ENCODE measurements at regions not wholly inside any gene's neighbourhood (a gene's known extent, or its start where the extent isn't known, plus 50 kb on each side); places are given as distances from the start of the nearest gene placed in this dataset.

DNA sequence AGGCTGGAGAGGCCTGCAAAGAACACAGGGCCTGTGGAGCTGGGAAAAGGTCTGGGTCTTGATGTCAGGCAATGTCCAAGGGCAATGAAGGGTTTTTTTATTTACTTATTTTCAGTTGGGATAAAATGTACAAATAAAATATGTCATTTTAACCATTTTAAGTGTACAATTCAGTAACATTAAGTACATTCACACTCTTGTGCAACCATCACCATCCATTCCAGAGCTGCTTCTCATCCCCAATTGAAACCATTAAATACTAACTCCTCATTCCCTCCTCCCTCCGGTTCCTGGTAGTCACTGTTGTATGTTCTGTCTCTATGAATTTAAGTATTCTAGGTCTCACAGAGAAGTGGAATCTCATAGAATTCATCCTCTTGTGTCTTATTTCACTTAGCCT lies 444.7 kb downstream of the HS3ST3B1 start:
- H3K9ac ChIP-seq (ENCODE audit: low read length) = no peak overlapping the region
- H3K4me1 ChIP-seq (ENCODE audit: low read length) = no peaks in the 10 kb centered on the region
- no peaks in the 10 kb centered on the region for H3K79me2 ChIP-seq (ENCODE audit: low read length)
- H3K27me3 ChIP-seq (ENCODE audit: low read length) = no peaks in the 10 kb centered on the region
- H3K4me2 ChIP-seq (ENCODE audit: low read depth, low read length, poor library complexity, severe bottlenecking) = no peak overlapping the region
- no peak overlapping the region for H2AFZ ChIP-seq (ENCODE audit: low read length)
- H3K27ac ChIP-seq (ENCODE audit: low read length) = no peak overlapping the region
- H3K9me3 ChIP-seq (ENCODE audit: low read length) = no peaks in the 10 kb centered on the region
- H3K4me3 ChIP-seq (ENCODE audit: low read length) = no peak overlapping the region
- no peak for DNase-seq
- no peaks in the 10 kb centered on the region for H4K20me1 ChIP-seq (ENCODE audit: insufficient read depth, low read depth, low read length)
- no peaks in the 10 kb centered on the region for H3K36me3 ChIP-seq (ENCODE audit: insufficient read depth, low read length)
- no peaks in the 10 kb centered on the region for H3K9me2 ChIP-seq (replicated peaks; ENCODE audit: insufficient read depth, low read length)

DNA sequence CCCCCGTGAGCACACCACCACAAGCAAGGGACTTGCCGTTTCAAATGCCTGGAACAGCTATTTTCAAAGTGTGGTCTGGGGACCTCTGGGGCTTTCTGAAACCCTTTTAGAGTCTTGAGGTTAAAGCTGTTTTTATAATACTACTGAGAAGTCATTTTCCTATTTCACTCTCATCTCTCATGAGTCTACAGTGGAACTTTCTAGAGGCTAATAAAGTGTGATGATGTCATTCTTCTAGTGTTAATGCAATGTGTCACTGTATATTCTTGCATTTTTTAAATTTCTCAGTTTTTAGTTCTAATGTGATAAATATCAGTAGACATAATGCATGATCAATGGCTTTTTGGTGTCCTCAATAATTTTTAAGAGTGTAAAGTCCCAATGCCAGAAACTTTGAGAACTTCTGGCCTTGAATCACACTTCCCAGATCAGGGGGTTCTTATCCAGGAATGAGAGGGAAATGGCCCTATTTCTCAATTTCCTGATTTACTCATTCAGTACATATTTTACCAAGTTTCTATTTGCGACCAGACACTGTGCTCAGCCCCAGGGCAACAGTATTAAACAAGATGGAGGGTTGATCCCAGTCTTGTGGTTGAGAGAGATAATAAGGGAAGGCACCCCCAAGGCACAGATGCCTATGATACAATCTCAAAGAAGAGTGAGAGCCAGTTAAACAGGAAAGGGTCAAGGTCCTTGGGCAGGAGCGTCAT lies 444.0 kb downstream of the HS3ST3B1 start:
- Histone ChIP-seq H3K4me3 (ENCODE audit: low read length) (no peak overlapping the region), H3K36me3 (ENCODE audit: insufficient read depth, low read length) (no peaks in the 10 kb centered on the region), H3K9ac (ENCODE audit: low read length) (no peak overlapping the region), H3K27ac (ENCODE audit: low read length) (no peak overlapping the region), H3K4me1 (ENCODE audit: low read length) (no peaks in the 10 kb centered on the region), H3K4me2 (ENCODE audit: low read depth, low read length, poor library complexity, severe bottlenecking) (no peak overlapping the region), H3K27me3 (ENCODE audit: low read length) (no peaks in the 10 kb centered on the region), H4K20me1 (ENCODE audit: insufficient read depth, low read depth, low read length) (no peaks in the 10 kb centered on the region), H3K79me2 (ENCODE audit: low read length) (no peaks in the 10 kb centered on the region), H2AFZ (ENCODE audit: low read length) (no peak overlapping the region), H3K9me2 (replicated peaks; ENCODE audit: insufficient read depth, low read length) (no peaks in the 10 kb centered on the region), H3K9me3 (ENCODE audit: low read length) (no peaks in the 10 kb centered on the region)
- DNase-seq = no peak

DNA sequence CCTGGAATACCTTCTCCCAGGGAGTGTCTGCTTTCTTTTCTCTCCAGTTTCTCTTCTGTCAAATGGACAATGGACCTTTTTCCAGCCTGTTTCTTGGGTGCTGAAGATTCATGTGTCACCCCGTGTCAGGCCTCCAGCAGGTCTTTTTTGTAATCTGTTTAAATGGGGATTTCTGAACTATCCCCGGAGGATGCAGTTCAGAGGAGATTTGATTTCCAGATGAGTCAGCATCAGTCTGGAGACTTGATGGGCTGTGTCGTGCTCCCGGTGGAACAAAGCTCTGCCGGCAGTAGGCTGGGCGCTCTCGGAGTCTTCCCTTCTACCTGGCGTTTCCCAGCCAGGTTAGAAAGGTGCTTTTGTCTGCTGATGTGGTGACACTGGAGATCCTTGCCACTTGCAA lies 440.6 kb downstream of the HS3ST3B1 start:
- Histone ChIP-seq H3K27ac (ENCODE audit: low read length) (no peak overlapping the region), H3K79me2 (ENCODE audit: low read length) (no peaks in the 10 kb centered on the region), H4K20me1 (ENCODE audit: insufficient read depth, low read depth, low read length) (no peaks in the 10 kb centered on the region), H3K9ac (ENCODE audit: low read length) (no peak overlapping the region), H3K4me1 (ENCODE audit: low read length) (no peaks in the 10 kb centered on the region), H2AFZ (ENCODE audit: low read length) (no peak overlapping the region), H3K36me3 (ENCODE audit: insufficient read depth, low read length) (no peaks in the 10 kb centered on the region), H3K4me2 (ENCODE audit: low read depth, low read length, poor library complexity, severe bottlenecking) (no peak overlapping the region), H3K27me3 (ENCODE audit: low read length) (no peaks in the 10 kb centered on the region), H3K9me3 (ENCODE audit: low read length) (no peaks in the 10 kb centered on the region), H3K9me2 (replicated peaks; ENCODE audit: insufficient read depth, low read length) (no peaks in the 10 kb centered on the region), H3K4me3 (ENCODE audit: low read length) (no peak overlapping the region)
- DNase-seq = no peak

GRCh38 chr17:14739656-14740431 lies 439.0 kb downstream of the HS3ST3B1 start:
- no peaks in the 10 kb centered on the region for H3K9me3 ChIP-seq (ENCODE audit: low read length)
- H3K4me1 ChIP-seq (ENCODE audit: low read length) = no peaks in the 10 kb centered on the region
- H2AFZ ChIP-seq (ENCODE audit: low read length) = no peak overlapping the region
- no peaks in the 10 kb centered on the region for H3K36me3 ChIP-seq (ENCODE audit: insufficient read depth, low read length)
- H4K20me1 ChIP-seq (ENCODE audit: insufficient read depth, low read depth, low read length) = no peaks in the 10 kb centered on the region
- no peak for DNase-seq
- H3K4me3 ChIP-seq (ENCODE audit: low read length) = no peak overlapping the region
- H3K27me3 ChIP-seq (ENCODE audit: low read length) = no peaks in the 10 kb centered on the region
- H3K9me2 ChIP-seq (replicated peaks; ENCODE audit: insufficient read depth, low read length) = no peaks in the 10 kb centered on the region
- H3K79me2 ChIP-seq (ENCODE audit: low read length) = no peaks in the 10 kb centered on the region
- no peak overlapping the region for H3K9ac ChIP-seq (ENCODE audit: low read length)
- H3K27ac ChIP-seq (ENCODE audit: low read length) = no peak overlapping the region
- no peak overlapping the region for H3K4me2 ChIP-seq (ENCODE audit: low read depth, low read length, poor library complexity, severe bottlenecking)

- no peak overlapping the region for H3K9ac ChIP-seq (ENCODE audit: low read length)
- H3K79me2 ChIP-seq (ENCODE audit: low read length) = no peaks in the 10 kb centered on the region
- no peaks in the 10 kb centered on the region for H4K20me1 ChIP-seq (ENCODE audit: insufficient read depth, low read depth, low read length)
- no peaks in the 10 kb centered on the region for H3K27me3 ChIP-seq (ENCODE audit: low read length)
- no peak for DNase-seq
- no peaks in the 10 kb centered on the region for H3K9me2 ChIP-seq (replicated peaks; ENCODE audit: insufficient read depth, low read length)
- H3K9me3 ChIP-seq (ENCODE audit: low read length) = no peaks in the 10 kb centered on the region
- no peaks in the 10 kb centered on the region for H3K4me1 ChIP-seq (ENCODE audit: low read length)
- no peak overlapping the region for H2AFZ ChIP-seq (ENCODE audit: low read length)
- no peak overlapping the region for H3K4me2 ChIP-seq (ENCODE audit: low read depth, low read length, poor library complexity, severe bottlenecking)
- no peak overlapping the region for H3K27ac ChIP-seq (ENCODE audit: low read length)
- H3K36me3 ChIP-seq (ENCODE audit: insufficient read depth, low read length) = no peaks in the 10 kb centered on the region
- no peak overlapping the region for H3K4me3 ChIP-seq (ENCODE audit: low read length)
These were observed 437.7 kb downstream of the HS3ST3B1 start for GRCh38 chr17:14738652-14738988.

- Histone ChIP-seq H3K27ac (ENCODE audit: low read length) (no peak overlapping the region), H3K36me3 (ENCODE audit: insufficient read depth, low read length) (no peaks in the 10 kb centered on the region), H3K4me1 (ENCODE audit: low read length) (no peaks in the 10 kb centered on the region), H3K9me3 (ENCODE audit: low read length) (no peaks in the 10 kb centered on the region), H2AFZ (ENCODE audit: low read length) (no peak overlapping the region), H3K4me2 (ENCODE audit: low read depth, low read length, poor library complexity, severe bottlenecking) (no peak overlapping the region), H4K20me1 (ENCODE audit: insufficient read depth, low read depth, low read length) (no peaks in the 10 kb centered on the region), H3K27me3 (ENCODE audit: low read length) (no peaks in the 10 kb centered on the region), H3K79me2 (ENCODE audit: low read length) (no peaks in the 10 kb centered on the region), H3K4me3 (ENCODE audit: low read length) (no peak overlapping the region), H3K9ac (ENCODE audit: low read length) (no peak overlapping the region), H3K9me2 (replicated peaks; ENCODE audit: insufficient read depth, low read length) (no peaks in the 10 kb centered on the region)
- DNase-seq = no peak
These were observed 437.2 kb downstream of the HS3ST3B1 start for GRCh38 chr17:14737984-14738651.

GRCh38 chr17:14736631-14737030 lies 435.8 kb downstream of the HS3ST3B1 start:
- Histone ChIP-seq H2AFZ (ENCODE audit: low read length) (no peak overlapping the region), H3K4me2 (ENCODE audit: low read depth, low read length, poor library complexity, severe bottlenecking) (no peak overlapping the region), H4K20me1 (ENCODE audit: insufficient read depth, low read depth, low read length) (no peaks in the 10 kb centered on the region), H3K27ac (ENCODE audit: low read length) (no peak overlapping the region), H3K9ac (ENCODE audit: low read length) (no peak overlapping the region), H3K4me1 (ENCODE audit: low read length) (no peaks in the 10 kb centered on the region), H3K4me3 (ENCODE audit: low read length) (no peak overlapping the region), H3K9me2 (replicated peaks; ENCODE audit: insufficient read depth, low read length) (no peaks in the 10 kb centered on the region), H3K79me2 (ENCODE audit: low read length) (no peaks in the 10 kb centered on the region), H3K9me3 (ENCODE audit: low read length) (no peaks in the 10 kb centered on the region), H3K36me3 (ENCODE audit: insufficient read depth, low read length) (no peaks in the 10 kb centered on the region), H3K27me3 (ENCODE audit: low read length) (no peaks in the 10 kb centered on the region)
- no peak for DNase-seq

DNA sequence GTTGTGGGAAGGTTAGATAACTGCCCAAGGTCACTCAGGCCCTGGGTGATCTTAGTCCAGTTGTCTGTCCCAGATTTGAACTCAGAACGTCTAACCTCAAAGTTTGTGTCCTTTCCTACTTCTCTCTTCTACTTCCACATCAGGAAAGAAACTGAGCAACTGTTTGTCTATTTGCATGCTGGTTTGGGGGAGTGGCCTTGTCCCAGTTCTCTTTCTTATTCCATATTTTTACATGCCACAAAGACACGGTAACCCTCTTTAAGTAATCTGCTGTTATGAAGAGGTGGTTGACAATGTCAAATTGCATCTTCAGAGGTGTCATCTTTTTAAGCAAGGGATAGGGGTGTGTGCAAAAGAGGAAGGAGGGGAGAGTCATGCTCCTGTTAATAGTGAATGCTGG lies 432.5 kb downstream of the HS3ST3B1 start:
- Histone ChIP-seq H2AFZ (ENCODE audit: low read length) (no peak overlapping the region), H3K27me3 (ENCODE audit: low read length) (no peaks in the 10 kb centered on the region; the same call in 1 of the 2 replicates), H4K20me1 (ENCODE audit: insufficient read depth, low read depth, low read length) (no peaks in the 10 kb centered on the region), H3K4me2 (ENCODE audit: low read depth, low read length, poor library complexity, severe bottlenecking) (no peak overlapping the region), H3K9ac (ENCODE audit: low read length) (no peak overlapping the region), H3K36me3 (ENCODE audit: insufficient read depth, low read length) (no peaks in the 10 kb centered on the region), H3K4me3 (ENCODE audit: low read length) (no peak overlapping the region), H3K79me2 (ENCODE audit: low read length) (no peaks in the 10 kb centered on the region), H3K4me1 (ENCODE audit: low read length) (no peaks in the 10 kb centered on the region), H3K9me3 (ENCODE audit: low read length) (no peaks in the 10 kb centered on the region), H3K27ac (ENCODE audit: low read length) (no peak overlapping the region), H3K9me2 (replicated peaks; ENCODE audit: insufficient read depth, low read length) (no peaks in the 10 kb centered on the region)
- DNase-seq = no peak
